DMS114 treated with DMSO at 0.1 percent for 48 hours (cell line): ENCODE measurements at regions not wholly inside any gene's neighbourhood (a gene's known extent, or its start where the extent isn't known, plus 50 kb on each side); places are given as distances from the start of the nearest gene placed in this dataset.

Source experiments
- DNase-seq: peaks from one replicate; lab custom pipeline; 2025; ENCODE audit not compliant: unreplicated experiment; lab: John Stamatoyannopoulos, UW

GRCh38 chr12:105834496-105834895 lies 304.3 kb downstream of the NUAK1 start:
- DNase-seq, result no peak

- no peak for DNase-seq
Observed at GRCh38 chr12:105835580-105836241, 303.0 kb downstream of the NUAK1 start.

- no peak for DNase-seq
Observed at GRCh38 chr12:105836242-105836622, 302.5 kb downstream of the NUAK1 start.

- no peak for DNase-seq
Observed at GRCh38 chr12:105839629-105840127, 299.1 kb downstream of the NUAK1 start.

GRCh38 chr12:105840384-105840783 lies 298.4 kb downstream of the NUAK1 start:
- DNase-seq, result no peak

- no peak for DNase-seq
Observed at GRCh38 chr12:105841840-105842239, 296.9 kb downstream of the NUAK1 start.

GRCh38 chr12:105843561-105843960 lies 295.2 kb downstream of the NUAK1 start:
- DNase-seq, result no peak

GRCh38 chr12:105843986-105844760 lies 294.6 kb downstream of the NUAK1 start:
- DNase-seq, result no peak

- no peak for DNase-seq
Observed at GRCh38 chr12:105846331-105846730, 292.4 kb downstream of the NUAK1 start.

- DNase-seq, result no peak
Observed at GRCh38 chr12:105847068-105847467, 291.7 kb downstream of the NUAK1 start.

GRCh38 chr12:105848286-105848685 lies 290.5 kb downstream of the NUAK1 start:
- no peak for DNase-seq

- DNase-seq, result no peak
Observed at GRCh38 chr12:105850103-105850968, 288.4 kb downstream of the NUAK1 start.

- DNase-seq, result no peak
Observed at GRCh38 chr12:105852496-105852895, 286.3 kb downstream of the NUAK1 start.

GRCh38 chr12:105852951-105853350 lies 285.8 kb downstream of the NUAK1 start:
- DNase-seq, result no peak

- no peak for DNase-seq
Observed at GRCh38 chr12:105854071-105854470, 284.7 kb downstream of the NUAK1 start.

- no peak for DNase-seq
Observed at GRCh38 chr12:105855361-105856047, 283.2 kb downstream of the NUAK1 start.

- DNase-seq, result no peak
Observed at GRCh38 chr12:105856048-105856405, 282.7 kb downstream of the NUAK1 start.

GRCh38 chr12:105858981-105859710 lies 279.6 kb downstream of the NUAK1 start:
- no peak for DNase-seq

GRCh38 chr12:105860561-105861207 lies 278.1 kb downstream of the NUAK1 start:
- DNase-seq, result no peak

- DNase-seq, result no peak
Observed at GRCh38 chr12:105861227-105861626, 277.5 kb downstream of the NUAK1 start.
